ENCODE measurements at regions not wholly inside any gene's neighbourhood (a gene's known extent, or its start where the extent isn't known, plus 50 kb on each side); places are given as distances from the start of the nearest gene placed in this dataset.

DNA sequence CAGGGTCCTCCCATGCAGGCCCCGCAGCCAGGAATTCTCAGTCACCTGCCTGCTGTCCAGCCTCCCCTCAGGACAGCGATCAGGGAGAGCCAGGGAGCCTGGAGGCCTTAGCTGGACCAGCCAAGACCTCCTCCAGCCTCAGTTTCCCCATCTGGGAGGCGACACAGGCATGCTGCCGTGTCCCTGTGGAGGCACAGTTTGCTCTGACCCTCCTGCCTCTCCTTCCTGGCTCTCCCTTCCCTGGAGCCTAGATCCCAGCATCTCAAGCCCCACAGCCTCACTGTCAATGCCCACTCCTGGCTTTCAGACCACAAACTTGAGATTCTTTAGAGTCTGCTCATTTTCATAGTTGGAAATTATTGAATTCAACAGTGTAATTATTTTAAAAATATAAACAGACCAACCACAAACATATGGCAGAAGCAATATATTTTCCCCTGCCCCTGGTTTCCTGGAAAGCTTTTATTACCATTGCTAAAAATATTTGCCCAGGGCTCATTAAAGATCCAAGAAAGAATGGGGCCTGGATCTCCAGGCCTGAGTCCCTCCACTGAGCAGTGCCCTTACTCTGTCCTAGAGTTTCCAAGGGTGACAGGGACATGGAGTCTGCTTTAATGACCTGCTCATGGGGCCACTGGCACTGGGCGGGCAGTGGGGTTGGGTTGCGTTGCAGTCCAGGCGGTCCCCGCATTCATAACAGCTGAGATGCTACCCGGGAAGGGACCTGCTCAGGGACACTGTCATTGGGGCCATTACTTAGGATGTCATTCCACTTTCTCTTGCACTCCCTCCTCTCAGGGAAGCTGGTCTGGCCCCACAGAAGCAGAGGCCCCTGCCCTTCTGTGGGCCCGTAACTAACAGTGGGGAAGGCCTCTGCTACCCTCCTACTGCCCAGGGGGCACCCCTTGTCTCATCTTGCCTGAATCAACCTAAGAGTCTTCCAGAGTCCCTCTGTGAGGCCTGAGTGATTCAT lies 81.6 kb upstream of the CHST15 start:
- Mint-ChIP-seq H3K9me3 (no peaks in the 10 kb centered on the region), H3K27ac (no peak overlapping the region), H3K36me3 (no peaks in the 10 kb centered on the region), H3K4me1 (peaks cover 7% of the 10 kb centered on the region), H3K4me3 (no peak overlapping the region), H3K27me3 (ENCODE audit: low read depth) (peaks cover 2% of the 10 kb centered on the region)
- TF ChIP-seq, protein P1, sequence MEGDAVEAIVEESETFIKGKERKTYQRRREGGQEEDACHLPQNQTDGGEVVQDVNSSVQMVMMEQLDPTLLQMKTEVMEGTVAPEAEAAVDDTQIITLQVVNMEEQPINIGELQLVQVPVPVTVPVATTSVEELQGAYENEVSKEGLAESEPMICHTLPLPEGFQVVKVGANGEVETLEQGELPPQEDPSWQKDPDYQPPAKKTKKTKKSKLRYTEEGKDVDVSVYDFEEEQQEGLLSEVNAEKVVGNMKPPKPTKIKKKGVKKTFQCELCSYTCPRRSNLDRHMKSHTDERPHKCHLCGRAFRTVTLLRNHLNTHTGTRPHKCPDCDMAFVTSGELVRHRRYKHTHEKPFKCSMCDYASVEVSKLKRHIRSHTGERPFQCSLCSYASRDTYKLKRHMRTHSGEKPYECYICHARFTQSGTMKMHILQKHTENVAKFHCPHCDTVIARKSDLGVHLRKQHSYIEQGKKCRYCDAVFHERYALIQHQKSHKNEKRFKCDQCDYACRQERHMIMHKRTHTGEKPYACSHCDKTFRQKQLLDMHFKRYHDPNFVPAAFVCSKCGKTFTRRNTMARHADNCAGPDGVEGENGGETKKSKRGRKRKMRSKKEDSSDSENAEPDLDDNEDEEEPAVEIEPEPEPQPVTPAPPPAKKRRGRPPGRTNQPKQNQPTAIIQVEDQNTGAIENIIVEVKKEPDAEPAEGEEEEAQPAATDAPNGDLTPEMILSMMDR (IDR thresholded peaks at IDR 0.05; ENCODE audit: unreplicated experiment) = no peak
- DNase-seq (ENCODE audit: low spot score in 2 of 2, unreplicated experiment in 2 of 2) = peak in 1 of 2 experiments; percentile 13

DNA sequence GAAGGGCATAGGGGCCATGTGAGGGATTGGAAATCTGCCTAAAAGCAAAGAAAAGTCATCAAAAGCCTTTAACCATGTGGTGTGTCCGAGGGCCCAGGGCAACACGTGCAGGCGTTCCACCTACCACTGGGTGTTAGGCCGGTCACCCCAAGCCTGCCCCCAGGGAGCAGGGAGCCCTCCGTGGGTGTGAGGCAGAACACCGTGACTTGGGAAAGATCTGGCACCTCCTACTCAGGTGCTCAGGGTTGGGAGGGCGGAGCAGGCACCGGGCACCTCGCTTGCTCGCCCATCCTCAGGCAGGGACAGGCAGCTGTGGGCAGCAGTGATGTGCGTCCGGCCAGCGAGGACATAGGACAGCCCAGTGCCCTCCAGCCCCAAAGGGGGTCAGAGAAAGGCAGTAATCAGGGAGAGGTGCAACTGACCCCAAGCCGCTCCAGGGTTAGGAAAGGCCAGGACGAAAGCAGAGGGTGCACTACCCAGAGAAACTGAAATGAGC lies 80.7 kb upstream of the CHST15 start:
- Mint-ChIP-seq H3K27me3 (ENCODE audit: low read depth) (peaks cover 2% of the 10 kb centered on the region), H3K4me1 (peaks cover 7% of the 10 kb centered on the region), H3K27ac (no peak overlapping the region), H3K36me3 (no peaks in the 10 kb centered on the region), H3K9me3 (no peaks in the 10 kb centered on the region), H3K4me3 (no peak overlapping the region)
- peak in 1 of 2 experiments; percentile 3 for DNase-seq (ENCODE audit: low spot score in 2 of 2, unreplicated experiment in 2 of 2)
- TF ChIP-seq, protein P1 (IDR thresholded peaks at IDR 0.05; ENCODE audit: unreplicated experiment) = no peak

DNA sequence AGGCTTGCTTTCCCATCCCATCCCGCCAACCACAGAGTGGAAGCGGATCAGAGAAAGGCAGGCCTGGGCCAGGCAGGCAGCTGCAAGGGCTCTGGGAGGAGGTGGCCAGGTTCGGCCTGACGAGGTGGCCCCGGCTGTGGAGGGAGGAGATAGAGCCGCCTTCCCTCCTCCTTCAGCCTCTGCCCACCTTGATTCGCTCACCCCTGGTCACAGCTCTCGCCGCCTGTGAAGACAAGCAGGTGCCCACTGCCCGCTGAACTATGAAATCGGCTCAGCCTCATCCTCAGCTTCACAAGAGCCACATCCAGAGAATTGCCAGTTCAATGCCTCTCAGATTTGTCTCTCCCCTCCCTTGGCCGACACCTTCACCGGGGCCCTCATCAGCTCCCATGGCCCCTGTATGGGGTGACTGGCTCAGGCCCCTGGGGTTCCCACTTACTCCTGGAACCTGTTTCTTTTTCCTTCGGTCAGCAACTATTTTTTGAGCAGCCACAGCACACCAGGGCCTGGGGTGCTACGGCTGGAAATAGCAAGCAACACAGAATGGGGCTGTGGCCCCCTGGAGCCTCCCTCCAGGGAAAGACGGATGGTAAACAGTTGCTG lies 80.0 kb upstream of the CHST15 start:
- Mint-ChIP-seq H3K27ac (no peak overlapping the region), H3K4me1 (peaks cover 7% of the 10 kb centered on the region), H3K36me3 (no peaks in the 10 kb centered on the region), H3K27me3 (ENCODE audit: low read depth) (peaks cover 2% of the 10 kb centered on the region), H3K4me3 (no peak overlapping the region), H3K9me3 (no peaks in the 10 kb centered on the region)
- DNase-seq (ENCODE audit: low spot score in 2 of 2, unreplicated experiment in 2 of 2) = peak in 1 of 2 experiments; percentile 20
- TF ChIP-seq, protein P1 (IDR thresholded peaks at IDR 0.05; ENCODE audit: unreplicated experiment) = no peak

DNA sequence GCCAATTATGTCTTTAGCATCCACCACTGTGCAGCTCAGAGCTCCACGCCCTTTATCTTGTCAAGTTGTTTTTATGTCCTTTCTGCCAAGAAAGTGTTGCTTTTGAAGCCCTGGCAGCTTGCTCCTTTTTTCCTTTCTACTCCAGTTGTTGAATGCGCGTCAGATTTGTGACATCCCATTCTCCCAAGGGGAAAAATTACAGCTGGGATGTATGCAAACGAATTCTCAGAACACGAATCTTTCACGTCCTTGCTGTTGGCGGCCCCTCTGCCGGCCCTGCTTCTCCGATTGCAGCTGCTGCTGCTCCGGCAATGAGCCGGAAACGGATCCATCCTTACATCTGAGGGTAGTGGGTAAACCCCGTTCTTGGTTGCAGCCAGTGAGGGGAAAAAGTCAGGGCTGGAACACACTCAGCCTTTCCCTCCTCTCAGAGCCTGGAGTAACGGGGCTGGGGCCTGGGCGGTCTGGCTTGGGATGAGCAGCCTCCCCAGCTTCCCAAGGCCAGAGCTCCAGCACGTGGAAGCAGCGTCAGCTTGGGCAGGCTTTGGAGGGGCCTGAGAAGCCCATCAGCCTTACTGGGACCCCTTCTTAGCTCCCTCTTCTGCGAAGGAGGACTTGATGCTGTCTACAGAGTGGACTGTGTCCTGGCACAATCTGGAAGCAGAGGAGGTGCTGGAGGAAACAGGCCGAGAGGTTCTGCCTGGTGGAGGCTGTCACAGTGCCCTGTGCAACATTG lies 79.0 kb upstream of the CHST15 start:
- DNase-seq (ENCODE audit: low spot score in 2 of 2, unreplicated experiment in 2 of 2) = peak in 1 of 2 experiments; percentile 4
- Mint-ChIP-seq H3K4me3 (no peak overlapping the region), H3K27ac (no peak overlapping the region), H3K4me1 (peaks cover 7% of the 10 kb centered on the region), H3K36me3 (no peaks in the 10 kb centered on the region), H3K9me3 (no peaks in the 10 kb centered on the region), H3K27me3 (ENCODE audit: low read depth) (peaks cover 2% of the 10 kb centered on the region)
- TF ChIP-seq, protein P1 (IDR thresholded peaks at IDR 0.05; ENCODE audit: unreplicated experiment) = no peak

DNA sequence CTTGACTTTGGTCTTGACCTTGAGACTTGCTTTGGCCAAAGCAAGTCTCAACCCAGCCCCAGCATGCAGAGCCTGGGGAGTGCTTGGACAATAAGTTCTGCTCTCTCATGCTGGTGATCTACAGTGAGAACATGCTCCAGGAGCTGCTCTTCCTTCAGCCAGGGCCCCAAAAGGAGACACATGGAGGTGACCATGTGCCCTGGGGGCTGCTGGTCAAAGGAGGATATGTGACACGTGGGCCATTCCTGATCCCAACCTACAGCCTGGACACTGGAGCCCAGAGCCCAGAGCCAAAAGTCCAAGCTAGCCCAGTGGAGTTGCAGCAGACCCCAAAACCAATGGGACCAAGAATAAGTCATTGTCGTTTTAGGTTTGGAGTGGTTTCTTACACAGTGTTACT lies 78.2 kb upstream of the CHST15 start:
- H3K4me3 Mint-ChIP-seq = no peak overlapping the region
- DNase-seq (ENCODE audit: low spot score in 2 of 2, unreplicated experiment in 2 of 2) = peak in 1 of 2 experiments; percentile 5
- TF ChIP-seq, protein P1 (IDR thresholded peaks at IDR 0.05; ENCODE audit: unreplicated experiment) = no peak
- peaks cover 2% of the 10 kb centered on the region for H3K27me3 Mint-ChIP-seq (ENCODE audit: low read depth)
- H3K9me3 Mint-ChIP-seq = no peaks in the 10 kb centered on the region
- H3K36me3 Mint-ChIP-seq = no peaks in the 10 kb centered on the region
- H3K4me1 Mint-ChIP-seq = peaks cover 4% of the 10 kb centered on the region
- no peak overlapping the region for H3K27ac Mint-ChIP-seq

Data from mesothelial cell of epicardium (in vitro differentiated cells).